Aorta (tissue), 5 donors: ENCODE measurements at regions not wholly inside any gene's neighbourhood (a gene's known extent, or its start where the extent isn't known, plus 50 kb on each side); places are given as distances from the start of the nearest gene placed in this dataset.
A peak's percentile ranks its signal among the peaks of the same experiment; 100 is the strongest.

Experiments used
- ATAC-seq: fragments of 200-7000 bp; cut with Tn5 transposase; one replicate; pipeline ENCODE4 v1.9.1; 2022; ENCODE audit warnings: moderate library complexity; ENCODE audit not compliant: low FRiP score
- DNase-seq, 2 donors: peaks; one replicate each; pipeline ENCODE4 v3.0.0-alpha.2; 2020
- H3K27ac ChIP-seq, 2 donors: one replicate each; pipeline ENCODE4 v1.5.1; 2013; ENCODE audit warnings: low read length in 2 of 2, mild to moderate bottlenecking in 2 of 2, moderate library complexity in 2 of 2, control low read depth in 1 of 2, inconsistent platforms in 1 of 2, low read depth in 1 of 2
- H3K27me3 ChIP-seq, 2 donors: one replicate each; pipeline ENCODE4 v1.6.1; 2013; ENCODE audit warnings: control low read depth in 1 of 2, low read length in 1 of 2, mild to moderate bottlenecking in 1 of 2, moderate library complexity in 1 of 2; ENCODE audit not compliant: insufficient read depth in 2 of 2, control insufficient read depth in 1 of 2
- H3K36me3 ChIP-seq, 2 donors: one replicate each; pipeline ENCODE4 v1.6.1; 2013; ENCODE audit warnings: control low read depth in 1 of 2, low read length in 1 of 2, mild to moderate bottlenecking in 1 of 2; ENCODE audit not compliant: insufficient read depth in 2 of 2, control insufficient read depth in 1 of 2
- H3K4me1 ChIP-seq, 2 donors: one replicate each; pipeline ENCODE4 v1.6.1; 2013; ENCODE audit warnings: low read length in 2 of 2, control low read depth in 1 of 2, mild to moderate bottlenecking in 1 of 2, moderate library complexity in 1 of 2; ENCODE audit not compliant: insufficient read depth in 2 of 2, control insufficient read depth in 1 of 2
- H3K4me3 ChIP-seq, 2 donors: one replicate each; pipeline ENCODE4 v1.5.1; 2013; ENCODE audit warnings: low read length in 2 of 2, control low read depth in 1 of 2, mild to moderate bottlenecking in 1 of 2
- H3K9me3 ChIP-seq: one replicate; pipeline ENCODE4 v1.6.1; 2013; ENCODE audit warnings: mild to moderate bottlenecking, low read length; ENCODE audit not compliant: control insufficient read depth
- WGBS, 2 donors: extraction: QIAGEN DNeasy Blood & Tissue Kit; methylation state at CpG; one replicate each; pipeline ENCODE4 v1.1.7; 2013; 5-methylcytosine and 5-hydroxymethylcytosine counted together
- intact Hi-C, 2 donors: fragments of 100-400 bp; cut with DNase I; formaldehyde crosslinking; loops; one replicate each; pipeline versions ENCODE4 v1.14.2 to v1.15.0; 2022
- donor health status: healthy with polysubstance abuse.
- donor health status: Bipolar disorder and iron deficiency.
- donor health status: DM: no; HTN: no; CAD: no.
- donor health status: DM: no; HTN: no; CAD: no.
- donor health status: DM: yes; HTN: yes; CAD: no.

DNA sequence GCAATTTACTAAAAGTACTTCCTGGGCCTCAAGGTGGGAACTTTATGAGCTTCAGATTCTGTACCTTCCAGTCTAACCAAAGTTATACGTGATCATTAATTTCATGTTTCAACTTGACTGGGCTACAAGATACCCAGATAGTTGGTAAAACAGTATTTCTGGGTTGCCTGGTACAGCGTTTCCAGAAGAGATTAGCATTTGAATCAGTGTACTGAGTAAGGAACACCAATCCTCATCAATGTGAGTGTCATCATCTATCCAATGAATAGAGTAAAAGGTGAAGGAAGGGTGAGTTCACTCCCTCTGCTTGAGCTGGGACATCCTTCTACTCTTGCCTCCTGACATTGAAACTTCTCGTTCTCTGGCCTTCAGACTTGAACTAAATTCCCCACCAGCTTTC is 274.5 kb upstream of the ID2 start:
- Histone ChIP-seq H3K27ac (no peak overlapping the region), H3K4me1 (no peaks in the 10 kb centered on the region), H3K27me3 (no peaks in the 10 kb centered on the region), H3K4me3 (no peak overlapping the region), H3K9me3 (no peaks in the 10 kb centered on the region), H3K36me3 (no peaks in the 10 kb centered on the region)
- DNase-seq (no peak), ATAC-seq (no peak)
- WGBS, 2 donors: 98 to 99% methylated on average over 3 of the region's 3 CpGs
- intact Hi-C loops: no loop called here

DNA sequence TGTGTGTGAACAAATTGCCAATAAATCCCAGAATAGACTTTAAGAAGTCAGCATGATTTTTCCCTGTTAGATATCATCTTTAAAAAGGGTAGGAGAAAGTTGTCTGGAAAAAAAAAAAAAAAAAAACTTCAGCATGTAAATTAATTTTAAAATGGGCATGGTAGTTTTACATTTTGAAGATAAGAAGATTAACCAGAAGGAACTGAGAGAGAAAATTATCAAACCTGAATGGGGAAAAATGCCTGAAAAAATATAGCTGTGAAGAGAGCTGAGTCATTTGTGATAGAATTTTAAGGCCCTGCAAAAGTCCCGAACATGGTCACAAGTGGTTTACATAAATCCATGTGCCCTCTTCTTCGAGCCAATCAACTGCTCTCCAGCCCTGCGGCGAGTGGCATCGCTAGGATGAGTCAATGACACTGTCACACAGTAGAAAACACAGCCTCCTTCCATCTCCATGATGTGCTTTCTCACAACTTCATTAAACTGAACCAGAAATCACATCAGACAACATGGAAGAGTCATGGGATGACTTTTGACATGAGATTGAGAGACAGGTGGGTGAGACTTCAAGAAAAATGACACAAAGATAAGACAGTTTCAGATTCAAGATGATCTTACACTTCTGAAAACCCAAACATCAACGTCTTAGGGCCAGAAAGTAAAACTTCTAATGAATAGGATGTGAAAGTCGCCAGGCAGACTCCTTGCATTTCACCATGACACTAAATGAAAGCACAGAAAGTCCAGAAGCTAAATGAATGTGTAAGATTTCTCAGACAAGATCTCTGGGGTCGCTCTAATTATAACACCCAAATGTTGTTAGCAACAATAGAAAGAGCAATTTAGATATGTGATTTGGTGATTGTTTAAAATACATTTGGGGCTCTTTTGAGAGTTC is 273.0 kb upstream of the ID2 start:
- ATAC-seq (no peak), DNase-seq (no peak)
- 85 to 88% methylated on average over 8 of the region's 8 CpGs for WGBS, 2 donors
- Histone ChIP-seq H3K27me3 (no peaks in the 10 kb centered on the region), H3K4me1 (no peaks in the 10 kb centered on the region), H3K36me3 (no peaks in the 10 kb centered on the region), H3K4me3 (no peak overlapping the region), H3K9me3 (no peaks in the 10 kb centered on the region), H3K27ac (no peak overlapping the region)
- intact Hi-C loops: no loop called here

DNA sequence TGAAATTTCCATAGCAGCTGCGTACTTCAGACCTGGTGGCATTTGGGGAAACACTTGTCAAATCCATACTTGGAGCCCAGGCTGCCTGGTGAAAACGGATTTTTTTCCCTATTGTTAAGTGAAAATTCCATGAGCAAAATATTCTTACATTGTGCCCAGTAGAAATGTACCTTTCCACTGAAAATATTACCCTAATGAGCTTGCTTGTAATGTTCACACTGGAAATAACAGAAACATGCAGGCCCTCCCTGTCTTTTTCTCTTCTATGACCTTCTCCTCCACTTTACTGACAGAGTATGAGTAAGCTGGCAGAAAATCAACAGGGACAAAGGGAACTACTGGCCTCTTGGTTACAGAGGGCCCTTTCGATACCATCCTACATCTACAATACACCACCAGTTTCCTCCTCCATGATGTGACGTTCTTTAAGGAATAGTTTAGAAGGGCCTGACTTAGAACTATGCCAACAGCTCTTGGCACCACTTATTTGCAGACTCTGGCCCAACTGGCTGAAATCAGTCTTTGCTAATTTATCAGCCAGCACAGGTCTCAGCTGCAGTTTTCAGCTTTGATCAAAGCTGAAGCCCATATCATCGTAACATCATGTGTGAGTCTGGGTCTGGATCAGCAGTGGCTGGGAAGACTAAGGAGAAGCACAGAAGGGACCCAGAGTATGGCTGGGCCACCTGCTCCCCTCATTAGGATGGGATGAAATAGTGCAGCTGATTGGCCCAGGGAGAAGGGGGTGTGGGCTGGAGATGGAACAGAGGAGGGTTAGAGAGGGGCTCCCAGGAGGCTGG is 272.2 kb upstream of the ID2 start:
- intact Hi-C loops: no loop called here
- Histone ChIP-seq H3K9me3 (no peaks in the 10 kb centered on the region), H3K36me3 (no peaks in the 10 kb centered on the region), H3K4me1 (no peaks in the 10 kb centered on the region), H3K27ac (no peak overlapping the region), H3K27me3 (no peaks in the 10 kb centered on the region), H3K4me3 (no peak overlapping the region)
- ATAC-seq: no peak
- whole genome bisulfite sequencing, 2 donors: 57 to 67% methylated on average over 5 of the region's 5 CpGs
- no peak for DNase-seq

DNA sequence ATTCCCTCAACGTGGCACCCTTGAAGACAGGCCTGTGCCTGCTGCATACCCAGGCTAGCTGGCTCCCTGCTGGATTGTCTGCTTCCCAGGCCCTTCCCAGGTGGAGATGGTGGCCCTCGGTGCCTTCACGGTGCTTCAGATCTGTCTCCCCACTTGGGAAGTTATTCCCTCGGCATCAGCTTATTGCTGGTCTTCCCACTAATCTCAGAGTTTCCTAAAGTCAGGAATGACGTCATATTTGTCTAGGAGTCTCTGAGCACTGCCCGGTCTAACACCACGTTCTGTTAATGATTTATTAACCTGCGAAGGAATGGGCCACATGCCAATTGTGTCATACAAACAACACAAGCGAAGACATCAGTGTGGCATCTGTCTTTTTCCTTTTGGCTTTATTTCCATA is 269.8 kb upstream of the ID2 start:
- H3K36me3 ChIP-seq: no peaks in the 10 kb centered on the region
- H3K27me3 ChIP-seq: no peaks in the 10 kb centered on the region
- DNase-seq (no peak), ATAC-seq (peak; percentile 36)
- H3K4me3 ChIP-seq: no peak overlapping the region
- H3K4me1 ChIP-seq: no peaks in the 10 kb centered on the region
- WGBS, 2 donors: 45 to 48% methylated on average over 9 of the region's 9 CpGs
- no peaks in the 10 kb centered on the region for H3K9me3 ChIP-seq
- no peak overlapping the region for H3K27ac ChIP-seq
- intact Hi-C loops: no loop called here

DNA sequence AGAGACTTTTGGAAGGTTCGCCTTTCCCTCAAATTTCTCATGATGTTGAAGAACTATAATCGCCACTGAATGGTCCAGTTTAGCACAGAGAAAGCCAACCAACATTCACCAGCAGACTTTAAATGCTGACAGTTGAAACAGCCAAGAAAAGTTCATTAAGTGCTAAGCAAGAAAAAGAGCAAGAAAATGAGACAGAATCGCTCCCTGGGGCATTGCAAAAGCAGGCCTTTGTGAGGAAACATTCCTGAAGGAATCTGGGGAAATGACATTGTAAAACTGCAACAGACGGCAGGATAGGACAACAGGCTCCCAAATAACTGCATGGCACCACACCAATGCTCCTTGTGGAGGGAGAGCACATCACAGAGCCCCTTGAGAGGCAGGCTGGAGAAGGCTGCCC is 269.3 kb upstream of the ID2 start:
- ATAC-seq (peak; percentile 68), DNase-seq (no peak)
- H3K9me3 ChIP-seq: no peaks in the 10 kb centered on the region
- H3K27ac ChIP-seq: no peak overlapping the region
- intact Hi-C loops: no loop called here
- H3K4me1 ChIP-seq: no peaks in the 10 kb centered on the region
- H3K27me3 ChIP-seq: no peaks in the 10 kb centered on the region
- 47 to 55% methylated on average over 4 of the region's 4 CpGs for WGBS, 2 donors
- no peak overlapping the region for H3K4me3 ChIP-seq
- no peaks in the 10 kb centered on the region for H3K36me3 ChIP-seq

DNA sequence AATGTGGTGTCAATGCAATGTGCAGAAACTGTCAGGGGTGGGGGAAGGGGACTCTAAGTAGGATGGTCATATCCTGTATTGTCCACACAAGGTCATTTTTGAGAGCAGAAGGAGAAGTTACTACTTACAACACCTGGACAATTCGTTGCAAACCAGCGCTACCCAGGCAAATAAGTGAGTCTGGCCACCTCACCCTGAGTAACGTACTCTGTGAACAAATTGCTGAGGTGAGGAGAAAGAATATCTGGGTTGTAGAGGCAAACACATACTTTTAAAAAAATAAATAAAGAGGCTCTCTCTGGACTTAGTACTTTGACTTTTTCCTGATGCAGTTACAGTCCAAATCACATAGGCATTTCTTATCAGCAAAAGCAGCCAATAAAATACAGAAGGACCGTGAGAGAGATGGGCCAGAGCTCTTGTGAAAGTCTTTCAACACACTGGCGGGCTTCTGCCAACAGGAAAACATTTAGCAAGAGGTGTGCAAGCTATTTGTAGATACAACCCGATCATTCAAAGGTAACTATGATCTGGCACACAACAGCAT is 268.2 kb upstream of the ID2 start:
- H3K27ac ChIP-seq: no peak overlapping the region
- WGBS, 2 donors: 82 to 85% methylated on average over 6 of the region's 6 CpGs
- no peaks in the 10 kb centered on the region for H3K36me3 ChIP-seq
- ATAC-seq (no peak), DNase-seq (no peak)
- H3K4me3 ChIP-seq: no peak overlapping the region
- H3K9me3 ChIP-seq: no peaks in the 10 kb centered on the region
- H3K4me1 ChIP-seq: no peaks in the 10 kb centered on the region
- intact Hi-C loops: no loop called here
- H3K27me3 ChIP-seq: no peaks in the 10 kb centered on the region

DNA sequence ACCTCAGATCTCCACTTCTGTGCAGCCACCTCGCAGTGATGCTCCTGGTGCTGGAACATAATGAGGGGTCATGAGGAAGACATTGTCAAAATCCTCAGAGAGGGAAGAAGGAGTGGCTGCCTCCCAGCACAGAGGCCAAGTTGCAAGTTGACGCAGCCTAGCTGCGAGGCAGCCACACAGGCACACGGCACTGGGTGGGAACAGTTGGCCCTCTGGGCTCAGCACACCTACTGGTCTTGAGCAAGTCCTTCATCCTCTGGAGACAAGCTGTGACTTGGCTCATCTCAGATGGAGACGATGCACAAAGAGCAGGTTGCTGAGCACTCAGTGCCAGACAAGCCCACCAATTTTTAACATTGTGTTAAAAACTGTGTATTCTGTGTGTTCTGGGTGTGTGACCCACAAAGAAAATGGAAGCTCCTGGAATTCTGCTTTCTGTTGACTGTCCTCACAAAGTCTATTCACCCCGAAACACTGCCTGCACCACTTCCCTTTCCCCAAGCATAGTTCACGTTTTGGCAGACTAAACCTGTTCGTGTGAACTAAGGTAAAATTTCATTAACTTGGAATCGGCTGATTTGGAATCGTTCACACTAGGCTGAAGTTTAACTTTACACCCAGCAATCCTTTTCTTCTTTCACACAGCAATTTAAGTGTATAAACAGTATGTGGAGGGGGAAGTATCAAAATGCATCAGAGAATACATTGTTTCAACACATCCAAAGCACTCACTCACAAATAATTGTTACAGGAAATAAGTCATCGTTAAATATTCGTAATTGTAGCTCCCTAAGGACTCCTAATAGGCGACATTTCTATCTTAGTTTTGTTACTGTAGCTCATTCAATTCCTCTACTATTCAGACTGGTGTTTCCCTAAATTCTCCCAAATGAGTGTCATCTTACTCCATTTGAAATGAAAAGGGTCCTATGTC is 266.6 kb upstream of the ID2 start:
- no peaks in the 10 kb centered on the region for H3K4me1 ChIP-seq
- no peak for ATAC-seq
- no peak for DNase-seq
- no peak overlapping the region for H3K27ac ChIP-seq
- H3K9me3 ChIP-seq: no peaks in the 10 kb centered on the region
- 91 to 96% methylated on average over 13 of the region's 13 CpGs for WGBS, 2 donors
- H3K36me3 ChIP-seq: no peaks in the 10 kb centered on the region
- H3K4me3 ChIP-seq: no peak overlapping the region
- H3K27me3 ChIP-seq: no peaks in the 10 kb centered on the region
- intact Hi-C loops: no loop called here

DNA sequence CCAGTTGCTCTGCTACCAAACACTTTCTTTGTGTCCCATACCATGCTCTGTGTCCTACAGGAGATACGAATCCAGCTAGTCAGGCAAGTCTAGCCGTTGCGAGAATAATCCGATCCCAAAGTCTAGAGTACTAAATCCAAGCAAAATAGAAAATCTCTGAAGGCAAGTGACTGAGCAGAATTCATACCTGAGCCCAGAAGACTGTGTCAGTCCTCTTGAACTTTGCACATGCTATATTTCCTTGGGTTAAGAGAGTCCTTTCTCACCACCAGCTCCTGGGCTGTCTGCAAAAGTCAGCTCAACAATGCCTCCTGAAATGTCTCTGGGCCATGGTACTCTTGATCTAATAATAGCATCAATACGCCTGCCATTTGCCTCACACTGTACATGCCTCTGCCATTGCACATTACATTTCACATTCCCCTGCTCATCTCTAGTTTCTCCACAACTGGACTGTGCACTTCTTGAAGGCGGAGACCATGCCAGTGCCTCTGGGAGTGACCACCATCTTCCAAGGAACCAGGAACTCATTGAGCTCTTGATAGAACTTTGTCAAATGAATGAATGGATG is 265.8 kb upstream of the ID2 start:
- no peaks in the 10 kb centered on the region for H3K4me1 ChIP-seq
- intact Hi-C loops: no loop called here
- H3K27me3 ChIP-seq: no peaks in the 10 kb centered on the region
- ATAC-seq (no peak), DNase-seq (no peak)
- WGBS, 2 donors: 90 to 95% methylated on average over 6 of the region's 6 CpGs
- H3K4me3 ChIP-seq: no peak overlapping the region
- no peak overlapping the region for H3K27ac ChIP-seq
- no peaks in the 10 kb centered on the region for H3K9me3 ChIP-seq
- no peaks in the 10 kb centered on the region for H3K36me3 ChIP-seq
